Neural progenitor cell (in vitro differentiated cells): ENCODE measurements at regions not wholly inside any gene's neighbourhood (a gene's known extent, or its start where the extent isn't known, plus 50 kb on each side); places are given as distances from the start of the nearest gene placed in this dataset.

ENCODE experiments used
- DNase-seq: peaks from one replicate; pipeline ENCODE4 v3.0.0-alpha.2; 2016; ENCODE audit warnings: low spot score
- H2AFZ ChIP-seq: fragments of 200-600 bp; sonication (generic); replicated peaks from 2 replicates; pipeline ENCODE4 v1.6.1; 2016; ENCODE audit warnings: antibody characterized with exemption
- H3F3A ChIP-seq: fragments of 200-600 bp; sonication (generic); 2 replicates; pipeline ENCODE4 v1.6.1; 2016; ENCODE audit warnings: antibody characterized with exemption, low read depth
- H3K27ac ChIP-seq: fragments of 200-600 bp; sonication (generic); 2 replicates; pipeline ENCODE4 v1.5.1; 2016; ENCODE audit warnings: mild to moderate bottlenecking
- H3K27me3 ChIP-seq: fragments of 200-600 bp; sonication (generic); 2 replicates; pipeline ENCODE4 v1.6.1; 2016; ENCODE audit warnings: mild to moderate bottlenecking, moderate library complexity
- H3K36me3 ChIP-seq: fragments of 200-600 bp; sonication (generic); 2 replicates; pipeline ENCODE4 v1.5.1; 2016
- H3K4me1 ChIP-seq: fragments of 200-600 bp; sonication (generic); 2 replicates; pipeline ENCODE4 v1.6.1; 2016; ENCODE audit warnings: mixed run types
- H3K4me2 ChIP-seq: fragments of 200-600 bp; sonication (generic); 2 replicates; pipeline ENCODE4 v1.6.1; 2016
- H3K4me3 ChIP-seq: fragments of 200-600 bp; sonication (generic); 2 replicates; pipeline ENCODE4 v1.5.1; 2016
- H3K79me2 ChIP-seq: fragments of 200-600 bp; sonication (generic); 2 replicates; pipeline ENCODE4 v1.6.1; 2016; ENCODE audit warnings: low read depth
- H3K9ac ChIP-seq: fragments of 200-600 bp; sonication (generic); 2 replicates; pipeline ENCODE4 v1.6.1; 2016
- H3K9me3 ChIP-seq: fragments of 200-600 bp; sonication (generic); 2 replicates; pipeline ENCODE4 v1.5.1; 2016; ENCODE audit warnings: low read depth
- H4K20me1 ChIP-seq: fragments of 200-600 bp; sonication (generic); 2 replicates; pipeline ENCODE4 v1.6.1; 2016; ENCODE audit warnings: low read depth
- H3K27ac Mint-ChIP-seq: 3 replicates; pipeline ENCODE4 v1.8.0; 2021; ENCODE audit warnings: mixed read lengths
- H3K27me3 Mint-ChIP-seq: 2 replicates; pipeline ENCODE4 v1.8.0; 2022; ENCODE audit warnings: low read depth, mild to moderate bottlenecking, inconsistent platforms, moderate library complexity, mixed read lengths; ENCODE audit not compliant: insufficient read depth
- H3K36me3 Mint-ChIP-seq: 3 replicates; pipeline ENCODE4 v1.8.0; 2021; ENCODE audit warnings: mixed read lengths
- H3K4me1 Mint-ChIP-seq: 3 replicates; pipeline ENCODE4 v1.8.0; 2021; ENCODE audit warnings: mixed read lengths
- H3K4me3 Mint-ChIP-seq: 3 replicates; pipeline ENCODE4 v1.8.0; 2021; ENCODE audit warnings: mild to moderate bottlenecking, moderate library complexity, mixed read lengths
- H3K9me3 Mint-ChIP-seq: 3 replicates; pipeline ENCODE4 v1.8.0; 2020; ENCODE audit warnings: mixed read lengths
- CTCF ChIP-seq: fragments of 200-600 bp; sonication (generic); IDR thresholded peaks from 2 replicates; pipeline ENCODE4 v1.5.1; 2017; ENCODE audit warnings: antibody characterized with exemption, mild to moderate bottlenecking
- EZH2 ChIP-seq: fragments of 200-600 bp; sonication (generic); IDR thresholded peaks from 2 replicates; pipeline ENCODE4 v1.6.1; 2017; ENCODE audit warnings: antibody characterized with exemption, mild to moderate bottlenecking, moderate library complexity
- EZH2phosphoT487 ChIP-seq: fragments of 200-600 bp; sonication (generic); IDR thresholded peaks from 2 replicates; pipeline ENCODE4 v1.6.1; 2017; ENCODE audit warnings: antibody characterized with exemption

- DNase-seq = no peak
- H3K27ac ChIP-seq = no peak overlapping the region
- no peaks in the 10 kb centered on the region for H3K27me3 ChIP-seq
- H3K27ac Mint-ChIP-seq = no peak overlapping the region
- H3K36me3 Mint-ChIP-seq = no peaks in the 10 kb centered on the region
- no peaks in the 10 kb centered on the region for H3K9me3 ChIP-seq
- no peak overlapping the region for H3K4me3 Mint-ChIP-seq
- no peaks in the 10 kb centered on the region for H3K4me1 Mint-ChIP-seq
- H3K4me1 ChIP-seq = no peaks in the 10 kb centered on the region
- H3K9ac ChIP-seq = no peak overlapping the region
- H3F3A ChIP-seq = no peaks in the 10 kb centered on the region
- TF ChIP-seq CTCF = no peak
- no peak for TF ChIP-seq EZH2phosphoT487
- no peak for TF ChIP-seq EZH2
- peaks cover 2% of the 10 kb centered on the region for H3K27me3 Mint-ChIP-seq
- no peak overlapping the region for H3K4me2 ChIP-seq
- H3K4me3 ChIP-seq = no peak overlapping the region
- H3K36me3 ChIP-seq = no peaks in the 10 kb centered on the region
- H3K79me2 ChIP-seq = no peaks in the 10 kb centered on the region
- H4K20me1 ChIP-seq = no peaks in the 10 kb centered on the region
- H2AFZ ChIP-seq = no peak overlapping the region
- H3K9me3 Mint-ChIP-seq = peaks cover 16% of the 10 kb centered on the region
Measured at GRCh38 chr3:137866001-137866400, 101.9 kb downstream of the SOX14 start.

- Mint-ChIP-seq H3K27ac (no peak overlapping the region), H3K4me3 (no peak overlapping the region), H3K9me3 (peaks cover 26% of the 10 kb centered on the region), H3K4me1 (no peaks in the 10 kb centered on the region), H3K27me3 (peaks cover 3% of the 10 kb centered on the region), H3K36me3 (no peaks in the 10 kb centered on the region)
- Histone ChIP-seq H3K27ac (no peak overlapping the region), H4K20me1 (no peaks in the 10 kb centered on the region), H3K9ac (no peak overlapping the region), H2AFZ (no peak overlapping the region), H3K9me3 (no peaks in the 10 kb centered on the region), H3K4me3 (no peak overlapping the region), H3F3A (no peaks in the 10 kb centered on the region), H3K79me2 (no peaks in the 10 kb centered on the region), H3K4me1 (no peaks in the 10 kb centered on the region), H3K27me3 (no peaks in the 10 kb centered on the region), H3K36me3 (no peaks in the 10 kb centered on the region), H3K4me2 (no peak overlapping the region)
- no peak for TF ChIP-seq CTCF
- TF ChIP-seq EZH2phosphoT487 = no peak
- no peak for TF ChIP-seq EZH2
- no peak for DNase-seq
Measured at GRCh38 chr3:137866933-137867332, 102.8 kb downstream of the SOX14 start.

- Histone ChIP-seq H3K27me3 (no peaks in the 10 kb centered on the region), H4K20me1 (no peaks in the 10 kb centered on the region), H3K4me3 (no peak overlapping the region), H3K9ac (no peak overlapping the region), H3K27ac (no peak overlapping the region), H3K4me2 (no peak overlapping the region), H3K79me2 (no peaks in the 10 kb centered on the region), H3K4me1 (no peaks in the 10 kb centered on the region), H3K36me3 (no peaks in the 10 kb centered on the region), H3K9me3 (no peaks in the 10 kb centered on the region), H3F3A (no peaks in the 10 kb centered on the region), H2AFZ (no peak overlapping the region)
- no peaks in the 10 kb centered on the region for H3K4me1 Mint-ChIP-seq
- no peak overlapping the region for H3K27ac Mint-ChIP-seq
- H3K36me3 Mint-ChIP-seq = no peaks in the 10 kb centered on the region
- peaks cover 4% of the 10 kb centered on the region for H3K27me3 Mint-ChIP-seq
- DNase-seq = no peak
- H3K9me3 Mint-ChIP-seq = peaks cover 28% of the 10 kb centered on the region
- H3K4me3 Mint-ChIP-seq = no peak overlapping the region
- TF ChIP-seq EZH2 (no peak), EZH2phosphoT487 (no peak), CTCF (no peak)
Measured at GRCh38 chr3:137867611-137868010, 103.5 kb downstream of the SOX14 start.
